Endothelial cell of umbilical vein (primary cell): ENCODE measurements at regions not wholly inside any gene's neighbourhood (a gene's known extent, or its start where the extent isn't known, plus 50 kb on each side); places are given as distances from the start of the nearest gene placed in this dataset.

ENCODE experiments used
- BruUV-seq: library from RNA; stranded (reverse); fragments of 400-500 nt; replicated peaks from 2 replicates; lab custom pipeline; 2021; lab: Mats Ljungman, UMichigan
- CTCF ChIA-PET: fragments of 300-600, 350-600 bp; sonication (Branson Sonifier 250); formaldehyde crosslinking; loops from one replicate; lab custom pipeline; 2021; ENCODE audit warnings: antibody characterized with exemption, inconsistent platforms; lab: Charles Lee
- POLR2A ChIA-PET: fragments of 300-600, 350-600 bp; sonication (Branson Sonifier 250); formaldehyde crosslinking; loops from one replicate; lab custom pipeline; 2021; ENCODE audit warnings: antibody characterized with exemption, inconsistent platforms; lab: Charles Lee
- DNase-seq: peaks from one replicate; pipeline ENCODE4 v3.0.0-alpha.2; 2011; ENCODE audit warnings: low read depth, low spot score
- FAIRE-seq: peaks from 2 replicates; lab custom pipeline; 2011; peaks lifted over from hg19 to GRCh38; lab: Jason Lieb, UNC
- H2AFZ ChIP-seq: 2 replicates; pipeline ENCODE4 v1.6.0; 2012; ENCODE audit warnings: low read depth, low read length, control low read depth, inconsistent platforms
- H3K27ac ChIP-seq: 2 replicates; pipeline ENCODE4 v1.5.1; 2011; ENCODE audit warnings: low read depth, mild to moderate bottlenecking, control low read depth, low read length, moderate library complexity; ENCODE audit not compliant: insufficient read depth
- H3K27me3 ChIP-seq, 2 experiments: 2 replicates each; pipeline versions ENCODE4 v1.6.0 to v1.6.1; 2011; ENCODE audit warnings: low read length in 2 of 2, mixed read lengths in 1 of 2; ENCODE audit not compliant: control insufficient read depth in 2 of 2, insufficient read depth in 2 of 2
- H3K36me3 ChIP-seq, 2 experiments: 2 replicates in 1 of 2; 3 replicates in 1 of 2; pipeline ENCODE4 v1.5.1; 2011; ENCODE audit warnings: low read length in 2 of 2, mild to moderate bottlenecking in 1 of 2, moderate library complexity in 1 of 2; ENCODE audit not compliant: control insufficient read depth in 2 of 2, insufficient read depth in 2 of 2; ENCODE audit errors: extremely low read depth in 1 of 2
- H3K4me1 ChIP-seq: 3 replicates; pipeline ENCODE4 v1.5.1; 2011; ENCODE audit warnings: mild to moderate bottlenecking, low read length; ENCODE audit not compliant: control insufficient read depth, insufficient read depth; ENCODE audit errors: extremely low read depth
- H3K4me2 ChIP-seq: 2 replicates; pipeline ENCODE4 v1.6.1; 2011; ENCODE audit warnings: low read length, control low read depth, mixed read lengths; ENCODE audit not compliant: insufficient read depth
- H3K4me3 ChIP-seq, 3 experiments: fragments of 200-600 bp in 1 of 3; sonication (generic), shearing (Covaris generic) in 1 of 3; replicated peaks in 1 of 3; 2 replicates each; pipeline ENCODE4 v1.5.1; 2011 to 2016; ENCODE audit warnings: control low read depth in 3 of 3, low read length in 3 of 3, mild to moderate bottlenecking in 2 of 3, inconsistent platforms in 1 of 3, low read depth in 1 of 3, moderate library complexity in 1 of 3; ENCODE audit not compliant: insufficient read depth in 1 of 3
- H3K79me2 ChIP-seq: 2 replicates; pipeline ENCODE4 v1.6.0; 2012; ENCODE audit warnings: low read length, inconsistent platforms; ENCODE audit not compliant: control insufficient read depth, insufficient read depth
- H3K9ac ChIP-seq: replicated peaks from 2 replicates; pipeline ENCODE3; 2011; ENCODE audit warnings: low read length, control low read depth; ENCODE audit not compliant: insufficient read depth; ENCODE audit errors: extremely low read depth
- H3K9me1 ChIP-seq: replicated peaks from 3 replicates; pipeline ENCODE4 v1.6.0; 2011; ENCODE audit warnings: mild to moderate bottlenecking, low read length; ENCODE audit not compliant: control insufficient read depth, insufficient read depth; ENCODE audit errors: extremely low read depth
- H3K9me3 ChIP-seq: replicated peaks from 2 replicates; pipeline ENCODE4 v1.5.1; 2012; ENCODE audit warnings: low read length, inconsistent platforms; ENCODE audit not compliant: control insufficient read depth, insufficient read depth
- H4K20me1 ChIP-seq: replicated peaks from 2 replicates; pipeline ENCODE3; 2011; ENCODE audit warnings: mild to moderate bottlenecking, low read length; ENCODE audit not compliant: control insufficient read depth, insufficient read depth; ENCODE audit errors: extremely low read depth
- CTCF ChIP-seq, 2 donors: IDR thresholded peaks; 1 replicate in 1 of 2; 2 replicates in 1 of 2; pipeline ENCODE4 v1.5.1; 2011; ENCODE audit warnings: low read length in 2 of 2, mild to moderate bottlenecking in 2 of 2, moderate library complexity in 2 of 2, control low read depth in 1 of 2, inconsistent platforms in 1 of 2, low read depth in 1 of 2; ENCODE audit not compliant: insufficient read depth in 1 of 2; ENCODE audit errors: extremely low read depth in 1 of 2
- EZH2 ChIP-seq: IDR thresholded peaks from 2 replicates; pipeline ENCODE4 v1.6.1; 2012; ENCODE audit warnings: borderline replicate concordance, low read depth, mild to moderate bottlenecking, moderate library complexity, low read length, inconsistent platforms; ENCODE audit not compliant: severe bottlenecking
- FOS ChIP-seq: IDR thresholded peaks from 2 replicates; pipeline ENCODE4 v1.6.1; 2011; ENCODE audit warnings: mild to moderate bottlenecking, low read length, moderate library complexity, borderline replicate concordance; ENCODE audit not compliant: insufficient read depth
- GATA2 ChIP-seq: IDR thresholded peaks from 2 replicates; pipeline ENCODE4 v1.7.0; 2011; ENCODE audit warnings: low read depth, mild to moderate bottlenecking, moderate library complexity, mixed read lengths, low read length; ENCODE audit not compliant: insufficient read length, insufficient read depth
- JUN ChIP-seq: IDR thresholded peaks from 2 replicates; pipeline ENCODE4 v1.6.1; 2011; ENCODE audit warnings: borderline replicate concordance, low read depth; ENCODE audit not compliant: insufficient read length, insufficient read depth
- MAX ChIP-seq: IDR thresholded peaks from 2 replicates; pipeline ENCODE4 v1.6.1; 2011; ENCODE audit not compliant: insufficient read depth, insufficient read length
- MYC ChIP-seq: IDR thresholded peaks from one replicate; pipeline ENCODE4 v1.6.1; 2011; ENCODE audit warnings: mild to moderate bottlenecking, low read depth, low read length
- POLR2A ChIP-seq: IDR thresholded peaks from 2 replicates; pipeline ENCODE4 v1.6.1; 2012; ENCODE audit warnings: low read depth, mild to moderate bottlenecking, control low read depth, low read length
- POLR2AphosphoS5 ChIP-seq: IDR thresholded peaks from 2 replicates; pipeline ENCODE4 v1.6.1; 2012; ENCODE audit warnings: low read depth, mild to moderate bottlenecking, control low read depth, low read length, moderate library complexity; ENCODE audit not compliant: insufficient read depth
- dilution Hi-C: fragments of 300-500 bp; cut with MboI; formaldehyde crosslinking; loops from one replicate; pipeline ENCODE4 v1.15.0; 2019; ENCODE audit warnings: low sequenced_read_pairs; ENCODE audit not compliant: extremely low pct_ligation_motif_present
- intact Hi-C: fragments of 100-400 bp; cut with micrococcal nuclease; formaldehyde crosslinking; loops from one replicate; pipeline ENCODE4 v1.10.0; 2022

GRCh38 chr11:87493516-87493915, 455.8 kb downstream of the TMEM135 start:
- no peak overlapping the region for H3K4me2 ChIP-seq
- POLR2A ChIA-PET, result no interaction called here
- no peaks in the 10 kb centered on the region for H3K9me1 ChIP-seq
- FAIRE-seq (no peak), DNase-seq (no peak)
- no TSS peak for BruUV-seq
- no peak overlapping the region for H2AFZ ChIP-seq
- H3K4me1 ChIP-seq, result no peaks in the 10 kb centered on the region
- CTCF ChIA-PET, result no interaction called here
- no peaks in the 10 kb centered on the region for H3K79me2 ChIP-seq
- intact Hi-C loops (no loop called here), dilution Hi-C loops (no loop called here)
- no peak overlapping the region for H3K4me3 ChIP-seq
- no peak for TF ChIP-seq MAX
- H3K27ac ChIP-seq, result no peak overlapping the region
- no peak overlapping the region for H3K9ac ChIP-seq
- H3K9me3 ChIP-seq, result no peaks in the 10 kb centered on the region
- no peaks in the 10 kb centered on the region for H3K36me3 ChIP-seq
- H3K27me3 ChIP-seq, result no peaks in the 10 kb centered on the region
- no peaks in the 10 kb centered on the region for H4K20me1 ChIP-seq

GRCh38 chr11:87491381-87491780, 453.6 kb downstream of the TMEM135 start:
- Histone ChIP-seq H3K4me3 (no peak overlapping the region), H3K4me1 (no peaks in the 10 kb centered on the region), H3K9me1 (no peaks in the 10 kb centered on the region), H3K9ac (no peak overlapping the region), H3K36me3 (no peaks in the 10 kb centered on the region), H3K4me2 (no peak overlapping the region), H4K20me1 (no peaks in the 10 kb centered on the region), H3K9me3 (no peaks in the 10 kb centered on the region), H3K27me3 (no peaks in the 10 kb centered on the region), H3K79me2 (no peaks in the 10 kb centered on the region), H3K27ac (no peak overlapping the region), H2AFZ (no peak overlapping the region)
- dilution Hi-C loops (no loop called here), intact Hi-C loops (no loop called here)
- POLR2A ChIA-PET, result no interaction called here
- CTCF ChIA-PET, result interaction anchor here (1.2 to 1.6 kb wide), 2 partner anchors 11 to 16 kb away, joined by 3 to 4 read pairs; no protein-coding TSS in a partner anchor
- no peak for DNase-seq
- TF ChIP-seq CTCF (IDR thresholded peaks at IDR 0.05; ENCODE audit: extremely low read depth in 1 of 2, insufficient read depth in 1 of 2, low read depth in 1 of 2, low read length in 2 of 2), result no peak
- TF ChIP-seq MAX, result no peak
- no peak for TF ChIP-seq FOS
- no peak for TF ChIP-seq GATA2
- TF ChIP-seq POLR2AphosphoS5, result no peak
- no peak for TF ChIP-seq EZH2
- TF ChIP-seq POLR2A, result no peak
- no peak for TF ChIP-seq MYC
- TF ChIP-seq JUN, result no peak
- BruUV-seq, result no TSS peak
- FAIRE-seq, result no peak
